RPMI7951 (cell line): ENCODE measurements at regions not wholly inside any gene's neighbourhood (a gene's known extent, or its start where the extent isn't known, plus 50 kb on each side); places are given as distances from the start of the nearest gene placed in this dataset.
"Not testable (repeated sequence)": the region's sequence is repeated elsewhere in the genome, so short reads cannot be mapped to it uniquely, and the experiment has no call there.

Experiments used
- DNase-seq: peaks from one replicate; pipeline ENCODE4 v3.0.0-alpha.2; 2012; ENCODE audit warnings: low read depth

- no peak for DNase-seq
Measured at GRCh38 chr4:89496851-89497250, 189.3 kb upstream of the GPRIN3 start.

GRCh38 chr4:89493367-89493766, 185.8 kb upstream of the GPRIN3 start:
- no peak for DNase-seq

- peak; percentile 50 for DNase-seq
Measured at GRCh38 chr4:89492581-89493071, 185.0 kb upstream of the GPRIN3 start.

- DNase-seq = no peak
Measured at GRCh38 chr4:89491761-89492160, 184.2 kb upstream of the GPRIN3 start.

- not testable (repeated sequence) for DNase-seq
Measured at GRCh38 chr4:89489921-89490431, 182.4 kb upstream of the GPRIN3 start.

- no peak for DNase-seq
Measured at GRCh38 chr4:89489338-89489771, 181.8 kb upstream of the GPRIN3 start.

GRCh38 chr4:89488736-89489135, 181.1 kb upstream of the GPRIN3 start:
- DNase-seq = no peak

GRCh38 chr4:89486673-89487072, 179.1 kb upstream of the GPRIN3 start:
- DNase-seq = no peak

- peak; percentile 19 for DNase-seq
Measured at GRCh38 chr4:89486042-89486441, 178.4 kb upstream of the GPRIN3 start.

- DNase-seq = no peak
Measured at GRCh38 chr4:89483833-89484232, 176.2 kb upstream of the GPRIN3 start.

GRCh38 chr4:89482926-89483595, 175.5 kb upstream of the GPRIN3 start:
- DNase-seq = no peak

- DNase-seq = peak; percentile 49
Measured at GRCh38 chr4:89482251-89482650, 174.7 kb upstream of the GPRIN3 start.

GRCh38 chr4:89469930-89470375, 162.4 kb upstream of the GPRIN3 start:
- DNase-seq = peak; percentile 88

- DNase-seq = no peak
Measured at GRCh38 chr4:89469516-89469915, 161.9 kb upstream of the GPRIN3 start.

GRCh38 chr4:89468602-89469001, 161.0 kb upstream of the GPRIN3 start:
- no peak for DNase-seq

GRCh38 chr4:89463341-89463740, 155.7 kb upstream of the GPRIN3 start:
- no peak for DNase-seq

- no peak for DNase-seq
Measured at GRCh38 chr4:89447543-89447942, 139.9 kb upstream of the GPRIN3 start.

GRCh38 chr4:89446193-89446592, 138.6 kb upstream of the GPRIN3 start:
- DNase-seq = no peak

GRCh38 chr4:89439533-89439932, 131.9 kb upstream of the GPRIN3 start:
- DNase-seq = no peak

GRCh38 chr4:89438102-89438831, 130.7 kb upstream of the GPRIN3 start:
- peak; percentile 66 for DNase-seq

- peak; percentile 8 for DNase-seq
Measured at GRCh38 chr4:89434364-89434988, 126.9 kb upstream of the GPRIN3 start.

- no peak for DNase-seq
Measured at GRCh38 chr4:89427782-89428181, 120.2 kb upstream of the GPRIN3 start.
